ENCODE measurements at regions not wholly inside any gene's neighbourhood (a gene's known extent, or its start where the extent isn't known, plus 50 kb on each side); places are given as distances from the start of the nearest gene placed in this dataset.

- DNase-seq (ENCODE audit: low spot score) = no peak
Observed at GRCh38 chr4:27184508-27185155, 324.0 kb downstream of the STIM2 start.

- DNase-seq (ENCODE audit: low spot score) = no peak
Observed at GRCh38 chr4:27186710-27187109, 326.1 kb downstream of the STIM2 start.

- DNase-seq (ENCODE audit: low spot score) = no peak
Observed at GRCh38 chr4:27187786-27188185, 327.1 kb downstream of the STIM2 start.

GRCh38 chr4:27189683-27190082 is 329.0 kb downstream of the STIM2 start:
- no peak for DNase-seq (ENCODE audit: low spot score)

- DNase-seq (ENCODE audit: low spot score) = no peak
Observed at GRCh38 chr4:27191592-27191991, 331.0 kb downstream of the STIM2 start.

- no peak for DNase-seq (ENCODE audit: low spot score)
Observed at GRCh38 chr4:27194599-27195176, 334.0 kb downstream of the STIM2 start.

- no peak for DNase-seq (ENCODE audit: low spot score)
Observed at GRCh38 chr4:27198246-27198645, 337.6 kb downstream of the STIM2 start.

GRCh38 chr4:27198971-27199370 is 338.3 kb downstream of the STIM2 start:
- no peak for DNase-seq (ENCODE audit: low spot score)

- no peak for DNase-seq (ENCODE audit: low spot score)
Observed at GRCh38 chr4:27206009-27206408, 345.4 kb downstream of the STIM2 start.

- DNase-seq (ENCODE audit: low spot score) = no peak
Observed at GRCh38 chr4:27210956-27211355, 350.3 kb downstream of the STIM2 start.

GRCh38 chr4:27214010-27214409 is 353.4 kb downstream of the STIM2 start:
- no peak for DNase-seq (ENCODE audit: low spot score)

- no peak for DNase-seq (ENCODE audit: low spot score)
Observed at GRCh38 chr4:27215220-27215826, 354.7 kb downstream of the STIM2 start.

GRCh38 chr4:27217261-27217769 is 356.7 kb downstream of the STIM2 start:
- no peak for DNase-seq (ENCODE audit: low spot score)

- DNase-seq (ENCODE audit: low spot score) = no peak
Observed at GRCh38 chr4:27218013-27218412, 357.4 kb downstream of the STIM2 start.

- no peak for DNase-seq (ENCODE audit: low spot score)
Observed at GRCh38 chr4:27223326-27223725, 362.7 kb downstream of the STIM2 start.

GRCh38 chr4:27233531-27233930 is 372.9 kb downstream of the STIM2 start:
- DNase-seq (ENCODE audit: low spot score) = no peak

GRCh38 chr4:27234306-27234899 is 373.8 kb downstream of the STIM2 start:
- DNase-seq (ENCODE audit: low spot score) = no peak

- DNase-seq (ENCODE audit: low spot score) = no peak
Observed at GRCh38 chr4:27239641-27240040, 379.0 kb downstream of the STIM2 start.

- no peak for DNase-seq (ENCODE audit: low spot score)
Observed at GRCh38 chr4:27242217-27242616, 381.6 kb downstream of the STIM2 start.

GRCh38 chr4:27245216-27245615 is 384.6 kb downstream of the STIM2 start:
- DNase-seq (ENCODE audit: low spot score) = no peak

GRCh38 chr4:27248829-27249228 is 388.2 kb downstream of the STIM2 start:
- DNase-seq (ENCODE audit: low spot score) = no peak

GRCh38 chr4:27251771-27252170 is 391.1 kb downstream of the STIM2 start:
- no peak for DNase-seq (ENCODE audit: low spot score)

GRCh38 chr4:27267339-27267969 is 406.8 kb downstream of the STIM2 start:
- DNase-seq (ENCODE audit: low spot score) = no peak

All from SW480 (cell line).